CD14-positive monocyte (primary cell): ENCODE measurements at regions not wholly inside any gene's neighbourhood (a gene's known extent, or its start where the extent isn't known, plus 50 kb on each side); places are given as distances from the start of the nearest gene placed in this dataset.

ENCODE experiments used
- DNase-seq, 3 donors: peaks; one replicate each; pipeline ENCODE4 v3.0.0-alpha.2; 2011 to 2022
- H2AFZ ChIP-seq: 2 replicates; pipeline ENCODE4 v1.6.0; 2012; ENCODE audit warnings: mild to moderate bottlenecking, low read depth, low read length, inconsistent platforms; ENCODE audit not compliant: insufficient read depth, poor library complexity, severe bottlenecking
- H3K27ac ChIP-seq, 2 donors: 1 replicate in 1 of 2; 2 replicates in 1 of 2; pipeline ENCODE4 v1.5.1; 2012 to 2013; ENCODE audit warnings: low read length in 2 of 2, control low read depth in 1 of 2, inconsistent platforms in 1 of 2, low read depth in 1 of 2, mild to moderate bottlenecking in 1 of 2
- H3K27me3 ChIP-seq, 2 donors: one replicate each; pipeline versions ENCODE4 v1.6.0 to v1.6.1; 2011 to 2013; ENCODE audit warnings: low read length in 2 of 2; ENCODE audit not compliant: control insufficient read depth in 2 of 2, insufficient read depth in 2 of 2
- H3K36me3 ChIP-seq, 2 donors: replicated peaks in 1 of 2; 1 replicate in 1 of 2; 2 replicates in 1 of 2; pipeline versions ENCODE4 v1.5.1 to v1.6.1; 2012 to 2013; ENCODE audit warnings: low read length in 2 of 2, control low read depth in 1 of 2, inconsistent platforms in 1 of 2, mild to moderate bottlenecking in 1 of 2; ENCODE audit not compliant: insufficient read depth in 2 of 2, control insufficient read depth in 1 of 2
- H3K4me1 ChIP-seq, 2 donors: 1 replicate in 1 of 2; 2 replicates in 1 of 2; pipeline versions ENCODE4 v1.5.1 to v1.6.1; 2012 to 2013; ENCODE audit warnings: low read length in 2 of 2, control low read depth in 1 of 2, inconsistent platforms in 1 of 2, mild to moderate bottlenecking in 1 of 2, moderate library complexity in 1 of 2; ENCODE audit not compliant: insufficient read depth in 2 of 2, control insufficient read depth in 1 of 2
- H3K4me2 ChIP-seq: replicated peaks from 2 replicates; pipeline ENCODE3; 2012; ENCODE audit warnings: low read length, moderate library complexity, mild to moderate bottlenecking; ENCODE audit not compliant: poor library complexity, severe bottlenecking; ENCODE audit errors: extremely low read depth
- H3K4me3 ChIP-seq, 3 experiments: fragments of 200-600 bp in 1 of 3; sonication (generic) in 1 of 3; replicated peaks in 1 of 3; 1 replicate in 2 of 3; 2 replicates in 1 of 3; pipeline ENCODE4 v1.5.1; 2011 to 2013; ENCODE audit warnings: low read length in 3 of 3, mild to moderate bottlenecking in 3 of 3, control low read depth in 2 of 3, low read depth in 2 of 3, inconsistent platforms in 1 of 3, moderate library complexity in 1 of 3
- H3K79me2 ChIP-seq: 2 replicates; pipeline ENCODE4 v1.6.0; 2012; ENCODE audit warnings: mild to moderate bottlenecking, control low read depth, inconsistent platforms, low read length, moderate library complexity; ENCODE audit not compliant: insufficient read depth
- H3K9ac ChIP-seq: 2 replicates; pipeline ENCODE4 v1.6.0; 2017; ENCODE audit warnings: low read length, mild to moderate bottlenecking; ENCODE audit not compliant: insufficient read depth, poor library complexity, severe bottlenecking
- H3K9me3 ChIP-seq, 2 donors: replicated peaks in 1 of 2; 1 replicate in 1 of 2; 2 replicates in 1 of 2; pipeline versions ENCODE4 v1.5.1 to v1.6.1; 2012 to 2013; ENCODE audit warnings: low read length in 2 of 2, control low read depth in 1 of 2; ENCODE audit not compliant: control insufficient read depth in 1 of 2, insufficient read depth in 1 of 2
- H4K20me1 ChIP-seq: 2 replicates; pipeline ENCODE4 v1.6.0; 2012; ENCODE audit warnings: mild to moderate bottlenecking, low read length, control low read depth, moderate library complexity; ENCODE audit not compliant: insufficient read depth
- H3K27ac Mint-ChIP-seq, 7 donors: one replicate each; pipeline ENCODE4 v1.8.0; 2020; ENCODE audit warnings: mild to moderate bottlenecking in 7 of 7, mixed read lengths in 7 of 7, moderate library complexity in 6 of 7, inconsistent platforms in 2 of 7
- H3K27me3 Mint-ChIP-seq, 3 donors: one replicate each; pipeline ENCODE4 v1.8.0; 2021 to 2022; ENCODE audit warnings: low read depth in 3 of 3, mild to moderate bottlenecking in 3 of 3, mixed read lengths in 3 of 3, moderate library complexity in 3 of 3, inconsistent platforms in 1 of 3
- H3K36me3 Mint-ChIP-seq, 2 donors: one replicate each; pipeline ENCODE4 v1.8.0; 2020; ENCODE audit warnings: mixed read lengths in 2 of 2, inconsistent platforms in 1 of 2, mild to moderate bottlenecking in 1 of 2
- H3K4me1 Mint-ChIP-seq: one replicate; pipeline ENCODE4 v1.8.0; 2020; ENCODE audit warnings: mild to moderate bottlenecking, mixed read lengths
- H3K4me3 Mint-ChIP-seq, 2 donors: one replicate each; pipeline ENCODE4 v1.8.0; 2020; ENCODE audit warnings: mild to moderate bottlenecking in 2 of 2, mixed read lengths in 2 of 2, moderate library complexity in 1 of 2
- H3K9me3 Mint-ChIP-seq, 7 donors: one replicate each; pipeline ENCODE4 v1.8.0; 2020 to 2022; ENCODE audit warnings: mixed read lengths in 7 of 7, mild to moderate bottlenecking in 6 of 7, moderate library complexity in 6 of 7, inconsistent platforms in 2 of 7
- CTCF ChIP-seq: fragments of 200-600 bp; IDR thresholded peaks from one replicate; pipeline ENCODE4 v1.8.0; 2022; ENCODE audit warnings: antibody characterized with exemption, mild to moderate bottlenecking
- WGBS: methylation state at CpG from one replicate; pipeline ENCODE4 v1.1.5; 2013; ENCODE audit warnings: missing lambda C conversion rate; ENCODE audit not compliant: insufficient coverage; 5-methylcytosine and 5-hydroxymethylcytosine counted together
- intact Hi-C, 2 donors: fragments of 100-400 bp; cut with micrococcal nuclease; formaldehyde crosslinking; loops; one replicate each; pipeline versions ENCODE4 v1.15.0 to v1.15.1; 2023

- DNase-seq = no peak
- H3K27me3 Mint-ChIP-seq = peaks cover 0 to 4% (median 0%) of the 10 kb centered on the region in 3 donors
- Histone ChIP-seq H3K4me3 (no peak overlapping the region), H3K4me2 (no peak overlapping the region), H3K4me1 (peaks cover 49 to 51% of the 10 kb centered on the region in 2 donors), H4K20me1 (no peaks in the 10 kb centered on the region), H3K36me3 (no peaks in the 10 kb centered on the region), H3K79me2 (no peaks in the 10 kb centered on the region), H2AFZ (no peak overlapping the region), H3K9ac (no peak overlapping the region), H3K27me3 (no peaks in the 10 kb centered on the region), H3K27ac (no peak overlapping the region), H3K9me3 (no peaks in the 10 kb centered on the region)
- H3K9me3 Mint-ChIP-seq = peaks cover 0 to 2% (median 0%) of the 10 kb centered on the region in 7 donors
- H3K36me3 Mint-ChIP-seq = peaks cover 0 to 2% of the 10 kb centered on the region in 2 donors
- 50% methylated on average over 2 of the region's 5 CpGs for whole genome bisulfite sequencing
- H3K27ac Mint-ChIP-seq = peak overlapping the region in 2 of 7 donors; percentile 50 to 72
- no peak for TF ChIP-seq CTCF
- intact Hi-C loops = no loop called here
- no peak overlapping the region for H3K4me3 Mint-ChIP-seq
- peaks cover 57% of the 10 kb centered on the region for H3K4me1 Mint-ChIP-seq
These were observed 91.8 kb upstream of the KLF13 start for GRCh38 chr15:31234815-31235214.

- Histone ChIP-seq H3K9ac (no peak overlapping the region), H3K4me2 (no peak overlapping the region)
- intact Hi-C loops = no loop called here
These were observed 91.1 kb upstream of the KLF13 start for GRCh38 chr15:31235311-31236183.

More at GRCh38 chr15:31235311-31236183, 91.1 kb upstream of the KLF13 start:
- H3K79me2 ChIP-seq = no peaks in the 10 kb centered on the region
- Mint-ChIP-seq H3K36me3 (peaks cover 0 to 2% of the 10 kb centered on the region in 2 donors), H3K9me3 (peaks cover 0 to 2% (median 0%) of the 10 kb centered on the region in 7 donors), H3K4me3 (no peak overlapping the region), H3K4me1 (peaks cover 60% of the 10 kb centered on the region), H3K27ac (peak overlapping the region in 1 of 7 donors; percentile 40), H3K27me3 (peaks cover 0 to 4% (median 0%) of the 10 kb centered on the region in 3 donors)
- H3K4me1 ChIP-seq = peaks cover 49 to 51% of the 10 kb centered on the region in 2 donors
- no peak overlapping the region for H2AFZ ChIP-seq
- H3K36me3 ChIP-seq = no peaks in the 10 kb centered on the region
- no peaks in the 10 kb centered on the region for H3K27me3 ChIP-seq
- no peak overlapping the region for H3K27ac ChIP-seq
- WGBS = 92% methylated on average over 5 of the region's 20 CpGs
- H3K9me3 ChIP-seq = no peaks in the 10 kb centered on the region
- no peak for TF ChIP-seq CTCF
- no peaks in the 10 kb centered on the region for H4K20me1 ChIP-seq
- H3K4me3 ChIP-seq = no peak overlapping the region
- no peak for DNase-seq
